ENCODE measurements at regions not wholly inside any gene's neighbourhood (a gene's known extent, or its start where the extent isn't known, plus 50 kb on each side); places are given as distances from the start of the nearest gene placed in this dataset.

DNA sequence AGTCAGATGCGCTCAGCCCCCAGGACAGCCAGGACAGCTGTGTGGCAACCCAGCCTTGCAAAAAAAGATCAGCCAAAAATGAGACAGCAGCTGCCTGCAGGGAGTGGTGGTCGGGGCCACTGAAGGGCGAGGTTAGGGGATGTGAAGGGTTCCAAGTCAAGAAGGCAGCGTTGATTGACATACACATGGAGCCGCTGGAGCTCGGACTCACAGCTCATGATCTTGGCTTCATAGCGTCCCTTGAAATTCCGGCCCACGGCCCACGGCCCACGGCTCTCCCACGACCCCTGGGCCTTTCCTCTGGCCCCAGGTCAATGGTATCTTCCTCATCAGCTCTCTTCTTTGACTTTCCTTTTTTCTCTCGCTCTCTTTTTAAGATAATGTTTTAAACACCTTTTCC lies 390.0 kb upstream of the IRX4 start:
- FAIRE-seq (no peak), DNase-seq (ENCODE audit: low read depth in 1 of 2, low spot score in 2 of 2) (no peak)
- no peak overlapping the region for H2BK20ac ChIP-seq (ENCODE audit: low read length)
- H3K18ac ChIP-seq (ENCODE audit: extremely low read depth, low read length): no peak overlapping the region
- H4K20me1 ChIP-seq (replicated peaks in 1 of 2; ENCODE audit: control insufficient read depth in 1 of 2, insufficient read depth in 2 of 2, low read length in 2 of 2): no peaks in the 10 kb centered on the region
- ChIA-PET POLR2A (ENCODE audit: partially characterized antibody) (no interaction called here), CTCF (ENCODE audit: partially characterized antibody) (no interaction called here)
- no peak overlapping the region for H2BK12ac ChIP-seq (ENCODE audit: low read depth, low read length)
- no peaks in the 10 kb centered on the region for H3K79me1 ChIP-seq (ENCODE audit: low read depth, low read length)
- peaks cover 0 to 4% (median 0%) of the 10 kb centered on the region in 4 experiments; a peak in 1 of 7 replicates for H3K4me1 ChIP-seq (replicated peaks in 1 of 4; ENCODE audit: control insufficient read depth in 3 of 4, insufficient read depth in 4 of 4, low read length in 3 of 4)
- H3K9ac ChIP-seq (replicated peaks in 1 of 4; ENCODE audit: extremely low read depth in 1 of 4, low read depth in 3 of 4, low read length in 3 of 4): no peak overlapping the region
- H3K14ac ChIP-seq (ENCODE audit: insufficient read length): no peak overlapping the region
- H2BK15ac ChIP-seq (ENCODE audit: low read length): no peak overlapping the region
- no peak overlapping the region for H3K4me3 ChIP-seq (ENCODE audit: extremely low read depth in 1 of 4, insufficient read depth in 2 of 4, low read depth in 3 of 4, low read length in 4 of 4)
- no peak overlapping the region for H3K4ac ChIP-seq (replicated peaks; ENCODE audit: insufficient read length, low read depth, low read length)
- H3K9me3 ChIP-seq (ENCODE audit: insufficient read depth in 2 of 2, low read depth in 1 of 2, low read length in 1 of 2): no peaks in the 10 kb centered on the region; a peak in 1 of 4 replicates
- no peaks in the 10 kb centered on the region for H3K36me3 ChIP-seq (ENCODE audit: control insufficient read depth in 2 of 4, insufficient read depth in 4 of 4, low read length in 3 of 4)
- H3K79me2 ChIP-seq (ENCODE audit: control insufficient read depth in 1 of 2, insufficient read depth in 2 of 2, low read length in 2 of 2): no peaks in the 10 kb centered on the region
- H3K27me3 ChIP-seq (replicated peaks in 1 of 4; ENCODE audit: control insufficient read depth in 3 of 4, extremely low read depth in 1 of 4, insufficient read depth in 3 of 4, low read length in 3 of 4): no peaks in the 10 kb centered on the region
- no peak for TF ChIP-seq BACH1 (IDR thresholded peaks at IDR 0.05; ENCODE audit: low read length)
- TF ChIP-seq SP2 (IDR thresholded peaks at IDR 0.05; ENCODE audit: low read length): no peak
- TF ChIP-seq, protein P1, sequence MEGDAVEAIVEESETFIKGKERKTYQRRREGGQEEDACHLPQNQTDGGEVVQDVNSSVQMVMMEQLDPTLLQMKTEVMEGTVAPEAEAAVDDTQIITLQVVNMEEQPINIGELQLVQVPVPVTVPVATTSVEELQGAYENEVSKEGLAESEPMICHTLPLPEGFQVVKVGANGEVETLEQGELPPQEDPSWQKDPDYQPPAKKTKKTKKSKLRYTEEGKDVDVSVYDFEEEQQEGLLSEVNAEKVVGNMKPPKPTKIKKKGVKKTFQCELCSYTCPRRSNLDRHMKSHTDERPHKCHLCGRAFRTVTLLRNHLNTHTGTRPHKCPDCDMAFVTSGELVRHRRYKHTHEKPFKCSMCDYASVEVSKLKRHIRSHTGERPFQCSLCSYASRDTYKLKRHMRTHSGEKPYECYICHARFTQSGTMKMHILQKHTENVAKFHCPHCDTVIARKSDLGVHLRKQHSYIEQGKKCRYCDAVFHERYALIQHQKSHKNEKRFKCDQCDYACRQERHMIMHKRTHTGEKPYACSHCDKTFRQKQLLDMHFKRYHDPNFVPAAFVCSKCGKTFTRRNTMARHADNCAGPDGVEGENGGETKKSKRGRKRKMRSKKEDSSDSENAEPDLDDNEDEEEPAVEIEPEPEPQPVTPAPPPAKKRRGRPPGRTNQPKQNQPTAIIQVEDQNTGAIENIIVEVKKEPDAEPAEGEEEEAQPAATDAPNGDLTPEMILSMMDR (IDR thresholded peaks at IDR 0.05; ENCODE audit: control extremely low read depth in 1 of 3, insufficient read depth in 1 of 3, low read depth in 1 of 3, low read length in 3 of 3): no peak
- TF ChIP-seq TAF1 (IDR thresholded peaks at IDR 0.05; ENCODE audit: low read depth, low read length): no peak
- no peak for TF ChIP-seq GABPA (IDR thresholded peaks at IDR 0.05; ENCODE audit: borderline replicate concordance, insufficient read depth, low read length)
- no peak overlapping the region for H4K8ac ChIP-seq (ENCODE audit: extremely low read depth, insufficient read depth, low read length)
- no peak overlapping the region for H2BK5ac ChIP-seq (ENCODE audit: low read depth, low read length)
- no peak overlapping the region for H3K4me2 ChIP-seq (ENCODE audit: insufficient read depth in 1 of 2, low read depth in 2 of 2, low read length in 2 of 2)
- WGBS, 2 experiments (ENCODE audit: extremely low coverage in 1 of 2, insufficient coverage in 1 of 2, insufficient read length in 1 of 2, insufficient replicate concordance in 2 of 2, low coverage in 1 of 2, low lambda C conversion rate in 2 of 2, missing lambda C conversion rate in 1 of 2): 86% methylated on average over 13 of the region's 13 CpGs; no CpG with 5 or more reads in 1 of the 2 experiments
- no peak overlapping the region for H3K56ac ChIP-seq (replicated peaks; ENCODE audit: insufficient read length, low read depth, low read length)
- no peak overlapping the region; the same call in 1 of the 2 replicates for H2AFZ ChIP-seq (ENCODE audit: low read length)
- H2BK120ac ChIP-seq (replicated peaks; ENCODE audit: low read depth, low read length): no peak overlapping the region
- no peak overlapping the region for H3K23ac ChIP-seq (ENCODE audit: insufficient read length)
- H2AK5ac ChIP-seq (ENCODE audit: low read depth, low read length): no peak overlapping the region
- H3K23me2 ChIP-seq (ENCODE audit: low read depth, low read length): no peaks in the 10 kb centered on the region
- no peak overlapping the region for H4K91ac ChIP-seq (replicated peaks; ENCODE audit: insufficient read length, low read length)
- H3K27ac ChIP-seq (ENCODE audit: low read depth, low read length): no peak overlapping the region
- H4K5ac ChIP-seq (ENCODE audit: insufficient read length, low read depth, low read length): no peak overlapping the region

All from H1 (cell line).